ENCODE measurements at regions not wholly inside any gene's neighbourhood (a gene's known extent, or its start where the extent isn't known, plus 50 kb on each side); places are given as distances from the start of the nearest gene placed in this dataset.

GRCh38 chr2:18704276-18704675 lies 114.9 kb upstream of the NT5C1B start:
- H3K9me2 ChIP-seq (ENCODE audit: insufficient read depth, low read length), result no peaks in the 10 kb centered on the region
- H3K27me3 ChIP-seq (ENCODE audit: insufficient read depth, low read depth, low read length), result no peaks in the 10 kb centered on the region

GRCh38 chr2:18703555-18703954 lies 114.2 kb upstream of the NT5C1B start:
- Histone ChIP-seq H3K27ac (ENCODE audit: low read length) (no peak overlapping the region), H3K4me3 (ENCODE audit: low read length) (no peak overlapping the region), H2AFZ (ENCODE audit: low read depth, low read length) (no peak overlapping the region), H3K36me3 (ENCODE audit: insufficient read depth, low read length) (no peaks in the 10 kb centered on the region), H3K4me2 (ENCODE audit: low read length) (no peak overlapping the region), H3K27me3 (ENCODE audit: insufficient read depth, low read depth, low read length) (no peaks in the 10 kb centered on the region), H3K9me3 (ENCODE audit: low read length) (no peaks in the 10 kb centered on the region), H3K9ac (ENCODE audit: low read length) (no peak overlapping the region), H4K20me1 (ENCODE audit: insufficient read depth) (no peaks in the 10 kb centered on the region), H3K79me2 (replicated peaks; ENCODE audit: insufficient read depth, low read length) (no peaks in the 10 kb centered on the region), H3F3A (ENCODE audit: insufficient read depth, low read length, poor library complexity, severe bottlenecking) (no peaks in the 10 kb centered on the region), H3K9me2 (ENCODE audit: insufficient read depth, low read length) (no peaks in the 10 kb centered on the region)
- TF ChIP-seq EZH2 (IDR thresholded peaks at IDR 0.05; ENCODE audit: borderline replicate concordance, insufficient read depth, low read length, poor library complexity, severe bottlenecking) (no peak), MXI1 (conservative IDR thresholded peaks at IDR 0.05; ENCODE audit: poor library complexity, severe bottlenecking) (no peak), TAF1 (IDR thresholded peaks at IDR 0.05; ENCODE audit: low read depth) (no peak), RAD21 (conservative IDR thresholded peaks at IDR 0.05) (no peak), CTCF (IDR thresholded peaks at IDR 0.05; ENCODE audit: poor library complexity, severe bottlenecking) (no peak), POLR2AphosphoS5 (IDR thresholded peaks at IDR 0.05) (no peak), EP300 (conservative IDR thresholded peaks at IDR 0.05; ENCODE audit: poor library complexity, severe bottlenecking) (no peak), SMC3 (conservative IDR thresholded peaks at IDR 0.05; ENCODE audit: poor library complexity) (no peak)
- TF ChIP-seq, protein P1, sequence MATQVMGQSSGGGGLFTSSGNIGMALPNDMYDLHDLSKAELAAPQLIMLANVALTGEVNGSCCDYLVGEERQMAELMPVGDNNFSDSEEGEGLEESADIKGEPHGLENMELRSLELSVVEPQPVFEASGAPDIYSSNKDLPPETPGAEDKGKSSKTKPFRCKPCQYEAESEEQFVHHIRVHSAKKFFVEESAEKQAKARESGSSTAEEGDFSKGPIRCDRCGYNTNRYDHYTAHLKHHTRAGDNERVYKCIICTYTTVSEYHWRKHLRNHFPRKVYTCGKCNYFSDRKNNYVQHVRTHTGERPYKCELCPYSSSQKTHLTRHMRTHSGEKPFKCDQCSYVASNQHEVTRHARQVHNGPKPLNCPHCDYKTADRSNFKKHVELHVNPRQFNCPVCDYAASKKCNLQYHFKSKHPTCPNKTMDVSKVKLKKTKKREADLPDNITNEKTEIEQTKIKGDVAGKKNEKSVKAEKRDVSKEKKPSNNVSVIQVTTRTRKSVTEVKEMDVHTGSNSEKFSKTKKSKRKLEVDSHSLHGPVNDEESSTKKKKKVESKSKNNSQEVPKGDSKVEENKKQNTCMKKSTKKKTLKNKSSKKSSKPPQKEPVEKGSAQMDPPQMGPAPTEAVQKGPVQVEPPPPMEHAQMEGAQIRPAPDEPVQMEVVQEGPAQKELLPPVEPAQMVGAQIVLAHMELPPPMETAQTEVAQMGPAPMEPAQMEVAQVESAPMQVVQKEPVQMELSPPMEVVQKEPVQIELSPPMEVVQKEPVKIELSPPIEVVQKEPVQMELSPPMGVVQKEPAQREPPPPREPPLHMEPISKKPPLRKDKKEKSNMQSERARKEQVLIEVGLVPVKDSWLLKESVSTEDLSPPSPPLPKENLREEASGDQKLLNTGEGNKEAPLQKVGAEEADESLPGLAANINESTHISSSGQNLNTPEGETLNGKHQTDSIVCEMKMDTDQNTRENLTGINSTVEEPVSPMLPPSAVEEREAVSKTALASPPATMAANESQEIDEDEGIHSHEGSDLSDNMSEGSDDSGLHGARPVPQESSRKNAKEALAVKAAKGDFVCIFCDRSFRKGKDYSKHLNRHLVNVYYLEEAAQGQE (IDR thresholded peaks at IDR 0.05; ENCODE audit: borderline replicate concordance), result no peak

More at GRCh38 chr2:18704276-18704675, 114.9 kb upstream of the NT5C1B start:
- no peaks in the 10 kb centered on the region for H4K20me1 ChIP-seq (ENCODE audit: insufficient read depth)
- no peaks in the 10 kb centered on the region for H3K36me3 ChIP-seq (ENCODE audit: insufficient read depth, low read length)
- TF ChIP-seq POLR2AphosphoS5 (IDR thresholded peaks at IDR 0.05) (no peak), TAF1 (IDR thresholded peaks at IDR 0.05; ENCODE audit: low read depth) (no peak), RAD21 (conservative IDR thresholded peaks at IDR 0.05) (no peak), MXI1 (conservative IDR thresholded peaks at IDR 0.05; ENCODE audit: poor library complexity, severe bottlenecking) (no peak), CTCF (IDR thresholded peaks at IDR 0.05; ENCODE audit: poor library complexity, severe bottlenecking) (no peak)
- no peak overlapping the region for H2AFZ ChIP-seq (ENCODE audit: low read depth, low read length)
- H3K27ac ChIP-seq (ENCODE audit: low read length), result no peak overlapping the region
- H3K9ac ChIP-seq (ENCODE audit: low read length), result no peak overlapping the region
- H3K4me3 ChIP-seq (ENCODE audit: low read length), result no peak overlapping the region
- no peaks in the 10 kb centered on the region for H3K79me2 ChIP-seq (replicated peaks; ENCODE audit: insufficient read depth, low read length)
- H3K9me3 ChIP-seq (ENCODE audit: low read length), result no peaks in the 10 kb centered on the region
- no peaks in the 10 kb centered on the region for H3F3A ChIP-seq (ENCODE audit: insufficient read depth, low read length, poor library complexity, severe bottlenecking)
- no peak overlapping the region for H3K4me2 ChIP-seq (ENCODE audit: low read length)

All from neural cell (in vitro differentiated cells).